GM21619 (cell line): ENCODE measurements at regions not wholly inside any gene's neighbourhood (a gene's known extent, or its start where the extent isn't known, plus 50 kb on each side); places are given as distances from the start of the nearest gene placed in this dataset.
"Not testable (repeated sequence)": the region's sequence is repeated elsewhere in the genome, so short reads cannot be mapped to it uniquely, and the experiment has no call there.

ENCODE experiments used
- ATAC-seq: cut with Tn5 transposase; IDR thresholded peaks from one replicate; pipeline ENCODE4 v1.9.1; 2021; ENCODE audit not compliant: unreplicated experiment

DNA sequence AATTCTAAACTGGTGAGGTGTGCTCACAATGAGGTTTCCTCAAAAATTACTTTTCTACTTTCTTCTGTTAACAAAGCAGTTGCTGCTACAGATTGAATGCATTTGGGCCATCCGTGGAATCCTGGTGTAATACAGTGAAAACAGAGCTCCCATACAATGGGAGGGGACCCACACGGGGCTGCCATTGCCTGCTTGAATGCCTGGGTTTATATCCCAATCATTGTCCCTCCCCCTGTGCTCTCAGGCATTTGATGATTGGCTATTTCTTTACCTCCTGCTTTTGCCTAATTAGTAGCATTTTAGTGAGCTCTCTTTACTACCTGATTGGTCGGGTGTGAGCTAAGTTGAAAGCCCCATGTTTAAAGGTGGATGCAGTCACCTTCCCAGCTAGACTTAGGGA lies 52.9 kb upstream of the CSF1 start:
- not testable (repeated sequence) for ATAC-seq

DNA sequence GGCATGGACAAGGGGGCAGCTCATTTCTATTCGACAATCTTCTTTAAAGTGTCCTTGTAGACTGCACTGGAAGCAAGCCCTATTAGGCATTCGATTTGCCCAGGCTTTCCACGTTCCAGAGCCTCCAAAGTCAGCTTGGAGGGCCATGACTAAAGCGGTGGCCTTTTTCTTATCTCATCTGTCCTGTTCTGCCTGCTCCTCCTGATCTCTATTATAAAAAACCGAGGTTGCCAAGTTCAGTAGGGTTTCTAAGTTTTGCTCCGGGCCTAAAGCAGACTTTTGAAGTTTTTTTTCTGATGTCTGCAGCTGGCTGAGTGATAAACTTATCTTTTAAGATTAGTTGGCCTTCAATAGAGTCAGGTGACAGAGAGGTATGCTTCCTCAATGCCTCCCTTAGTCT lies 54.7 kb upstream of the CSF1 start:
- ATAC-seq: not testable (repeated sequence)

DNA sequence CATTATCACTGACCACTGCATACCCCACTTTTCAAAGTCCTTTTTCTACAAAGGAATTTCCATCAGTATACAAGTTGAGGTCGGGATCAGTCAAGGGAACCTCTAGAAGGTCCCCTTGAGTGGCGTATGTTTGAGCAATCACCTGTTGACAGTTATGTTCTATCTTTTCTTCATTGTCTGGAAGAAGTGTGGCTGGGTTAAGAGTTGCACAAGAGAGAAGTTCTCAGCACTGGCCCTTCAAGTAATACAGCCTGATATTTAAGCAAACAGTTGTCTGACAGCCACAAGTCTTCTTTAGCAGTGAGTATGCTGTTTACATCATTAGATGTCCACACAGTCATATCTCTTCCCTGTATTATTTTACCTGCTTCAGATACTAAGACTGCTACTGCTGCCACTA lies 56.7 kb upstream of the CSF1 start:
- not testable (repeated sequence) for ATAC-seq

DNA sequence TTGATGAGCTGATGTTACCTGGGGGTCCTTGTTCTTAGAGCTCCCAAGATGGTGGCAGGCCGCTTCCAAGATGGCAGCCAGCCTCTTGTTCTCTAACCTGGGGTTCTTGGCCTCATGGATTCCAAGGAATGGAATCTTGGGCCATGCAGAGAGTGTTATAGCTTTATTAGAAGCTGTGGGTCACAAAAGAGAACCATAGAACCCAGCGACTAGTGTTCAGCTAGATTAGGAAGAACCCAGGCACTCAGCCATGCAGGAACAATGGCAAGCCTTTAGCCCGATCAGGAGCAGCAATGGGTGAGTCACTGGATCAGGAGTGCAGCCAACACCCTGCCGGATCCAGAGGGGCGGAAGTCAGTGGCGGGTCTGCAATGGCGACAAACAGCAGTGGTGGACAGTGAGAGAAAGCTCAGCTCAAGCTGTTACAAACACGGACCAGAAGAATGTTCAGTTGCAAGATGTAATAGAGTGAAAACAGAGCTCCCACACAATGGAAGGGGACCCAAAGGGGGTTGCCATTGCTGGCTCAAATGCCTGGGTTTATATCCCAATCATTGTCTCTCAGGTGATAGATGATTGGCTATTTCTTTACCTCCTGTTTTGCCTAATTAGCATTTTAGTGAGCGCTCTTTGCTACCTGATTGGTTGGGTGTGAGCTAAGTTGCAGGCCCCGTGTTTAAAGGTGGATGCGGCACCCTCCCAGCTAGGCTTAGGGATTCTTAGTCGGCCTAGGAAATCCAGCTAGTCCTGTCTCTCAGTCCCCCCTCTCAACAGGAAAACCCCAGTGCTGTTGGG lies 58.2 kb upstream of the CSF1 start:
- ATAC-seq: not testable (repeated sequence)

DNA sequence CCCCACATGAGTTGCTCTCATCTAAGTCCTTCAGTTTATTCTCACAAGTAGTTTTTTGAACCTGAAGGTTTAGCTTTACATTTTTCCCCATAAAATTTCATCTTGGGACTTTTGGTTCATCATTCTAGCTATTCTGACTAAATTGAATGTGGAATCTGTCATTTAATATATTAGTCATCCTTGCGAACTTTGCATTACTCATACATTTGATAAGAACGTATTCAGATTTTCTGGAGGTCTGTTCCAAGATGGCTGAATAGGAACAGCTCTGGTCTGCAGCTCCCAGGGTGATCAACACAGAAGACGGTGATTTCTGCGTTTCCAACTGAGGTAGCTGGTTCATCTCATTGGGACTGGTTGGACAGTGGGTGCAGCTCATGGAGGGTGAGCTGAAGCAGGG lies 59.8 kb upstream of the CSF1 start:
- ATAC-seq: no peak

DNA sequence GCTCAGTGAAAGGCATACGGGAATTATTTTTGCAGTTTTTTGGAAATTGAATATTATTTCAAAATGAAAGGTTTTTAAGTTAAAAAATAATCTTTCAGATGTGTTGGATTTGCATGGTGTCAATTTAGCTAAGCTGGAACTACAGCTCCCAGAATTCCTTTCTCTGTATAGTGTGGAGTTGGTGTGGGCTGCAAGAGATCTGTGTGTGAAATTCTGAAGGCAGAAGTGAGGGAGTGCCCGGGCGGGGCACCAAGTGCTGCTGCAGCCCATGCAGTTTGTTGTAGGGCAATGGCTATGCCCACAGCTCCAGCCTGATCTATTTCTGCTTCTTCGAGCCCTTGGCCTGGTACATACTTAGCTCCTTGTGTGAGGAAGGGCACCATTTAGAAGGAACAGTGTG lies 60.5 kb upstream of the CSF1 start:
- ATAC-seq: no peak

DNA sequence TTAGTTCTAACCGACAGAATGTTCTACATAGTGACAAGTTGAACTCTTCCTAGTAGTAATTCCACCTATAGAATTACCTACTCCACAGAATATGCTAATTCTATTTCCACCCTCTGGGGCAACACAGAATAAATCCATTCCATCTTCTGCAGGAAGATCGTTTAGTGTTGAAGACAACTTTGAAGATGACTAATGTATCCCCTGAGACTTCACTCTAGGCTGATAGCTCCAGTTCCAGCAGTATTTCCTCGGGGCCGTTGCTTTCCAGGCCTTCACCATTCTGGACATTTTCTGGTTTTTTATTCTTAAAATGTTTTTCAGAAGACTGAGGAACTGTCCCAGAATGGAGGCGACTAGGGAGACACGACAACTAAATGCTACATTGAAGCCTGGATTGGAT lies 61.0 kb upstream of the CSF1 start:
- no peak for ATAC-seq

- ATAC-seq: no peak
Measured at GRCh38 chr1:109847251-109847650, 63.4 kb upstream of the CSF1 start.

GRCh38 chr1:109846846-109847245 lies 63.8 kb upstream of the CSF1 start:
- no peak for ATAC-seq

GRCh38 chr1:109846162-109846561 lies 64.5 kb upstream of the CSF1 start:
- ATAC-seq: no peak

DNA sequence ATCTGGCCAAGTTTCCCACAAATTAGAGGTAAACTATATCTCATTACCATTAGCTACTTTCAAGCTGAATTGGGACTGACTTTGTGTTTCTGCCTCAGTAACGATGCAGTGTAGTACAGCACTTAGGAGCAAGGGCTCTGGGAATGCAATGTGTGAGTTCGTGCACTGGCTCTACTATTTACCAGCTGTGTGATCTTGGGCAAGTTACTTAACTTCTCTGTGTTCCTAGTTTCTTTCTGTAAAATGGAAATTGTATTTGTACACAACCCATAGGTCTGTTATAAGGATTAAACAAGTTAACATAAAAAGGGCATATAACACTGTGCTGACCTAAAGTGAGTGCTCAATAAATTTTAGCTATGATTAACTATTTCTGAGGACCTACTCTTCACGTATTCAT lies 65.0 kb upstream of the CSF1 start:
- no peak for ATAC-seq

- no peak for ATAC-seq
Measured at GRCh38 chr1:109844609-109845008, 66.0 kb upstream of the CSF1 start.

DNA sequence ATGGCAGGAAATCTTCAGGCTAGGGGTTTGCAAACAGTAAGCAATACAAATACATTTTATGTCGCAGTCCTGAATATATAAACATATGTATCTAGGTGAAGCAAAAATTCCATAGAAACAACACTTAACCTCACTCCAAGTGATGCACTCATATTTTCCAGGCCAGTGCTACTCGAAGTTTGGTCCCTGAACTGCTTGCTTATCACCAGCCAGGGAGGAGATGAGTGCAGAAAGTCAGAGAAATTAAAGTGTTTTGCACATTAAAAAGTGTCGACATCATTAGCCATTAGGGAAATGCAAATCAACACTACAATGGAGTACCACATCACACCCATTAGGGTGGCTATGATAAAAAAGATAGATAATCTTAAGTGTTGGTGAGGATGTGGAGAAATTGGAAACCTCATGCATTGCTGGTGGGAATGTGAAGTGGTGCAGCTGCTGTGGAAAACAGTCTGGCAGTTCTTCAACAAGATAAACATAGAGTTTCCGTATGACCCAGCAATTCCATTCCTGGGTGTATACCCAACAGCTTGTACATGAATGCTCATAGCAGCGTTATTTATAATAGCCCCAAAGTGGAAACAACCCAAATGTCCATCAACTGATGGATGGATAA lies 70.5 kb upstream of the CSF1 start:
- no peak for ATAC-seq

- ATAC-seq: not testable (repeated sequence)
Measured at GRCh38 chr1:109839276-109839675, 71.4 kb upstream of the CSF1 start.

GRCh38 chr1:109838838-109839240 lies 71.8 kb upstream of the CSF1 start:
- ATAC-seq: no peak

- no peak for ATAC-seq
Measured at GRCh38 chr1:109837852-109838570, 72.6 kb upstream of the CSF1 start.

GRCh38 chr1:109835645-109836044 lies 71.9 kb upstream of the EPS8L3 start:
- not testable (repeated sequence) for ATAC-seq

- ATAC-seq: no peak
Measured at GRCh38 chr1:109834951-109835350, 71.2 kb upstream of the EPS8L3 start.

DNA sequence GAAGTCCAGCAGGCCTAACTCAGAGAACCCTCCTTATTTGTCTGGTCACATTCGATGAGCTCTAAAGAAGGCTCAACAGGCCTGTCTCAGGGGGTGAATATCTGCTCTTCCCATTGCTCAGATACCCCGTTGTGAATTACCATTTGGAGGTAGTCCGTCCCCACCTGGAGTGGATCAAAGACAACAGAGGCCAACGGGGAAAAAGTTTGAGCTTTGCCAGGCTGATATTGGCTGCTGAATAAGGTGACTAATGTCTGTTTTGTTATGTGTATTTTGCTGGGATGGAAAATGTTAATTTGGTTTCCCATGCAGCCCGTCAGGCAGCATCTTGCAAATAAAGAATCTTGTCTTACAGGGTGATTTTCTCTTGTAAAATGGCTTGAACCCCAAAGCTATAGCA lies 69.2 kb upstream of the EPS8L3 start:
- ATAC-seq: no peak

- no peak for ATAC-seq
Measured at GRCh38 chr1:109828756-109829505, 65.2 kb upstream of the EPS8L3 start.

GRCh38 chr1:109827986-109828385 lies 64.3 kb upstream of the EPS8L3 start:
- ATAC-seq: no peak
